ENCODE measurements at regions not wholly inside any gene's neighbourhood (a gene's known extent, or its start where the extent isn't known, plus 50 kb on each side); places are given as distances from the start of the nearest gene placed in this dataset.

GRCh38 chr4:62571494-62571893 is 1371.4 kb downstream of the ADGRL3 start:
- no peak for TF ChIP-seq SMC3 (IDR thresholded peaks at IDR 0.05; ENCODE audit: low read depth, low read length)
- no peak for TF ChIP-seq CEBPB (IDR thresholded peaks at IDR 0.05; ENCODE audit: low read depth, low read length)
- TF ChIP-seq CTCF (conservative IDR thresholded peaks at IDR 0.05; ENCODE audit: low read depth, low read length), result no peak
- TF ChIP-seq USF2 (IDR thresholded peaks at IDR 0.05; ENCODE audit: low read depth, low read length), result no peak
- no peak for TF ChIP-seq POLR2A (IDR thresholded peaks at IDR 0.05; ENCODE audit: low read depth, low read length)
- TF ChIP-seq RAD21 (IDR thresholded peaks at IDR 0.05; ENCODE audit: low read length), result no peak
- no peak for TF ChIP-seq FOS (IDR thresholded peaks at IDR 0.05; ENCODE audit: low read depth, low read length)
- no peak for TF ChIP-seq MXI1 (IDR thresholded peaks at IDR 0.05; ENCODE audit: borderline replicate concordance, low read depth, low read length)
- no peak for TF ChIP-seq NFE2L2 (IDR thresholded peaks at IDR 0.05; ENCODE audit: low read depth, low read length)
- no peak for TF ChIP-seq CHD1 (IDR thresholded peaks at IDR 0.05; ENCODE audit: low read depth, low read length)
- TF ChIP-seq MAZ (IDR thresholded peaks at IDR 0.05; ENCODE audit: borderline replicate concordance, low read depth, low read length), result no peak
- no peak for TF ChIP-seq RFX5 (IDR thresholded peaks at IDR 0.05; ENCODE audit: low read depth, low read length)

Measured in IMR-90 (cell line).